SK-N-SH treated with all-trans-retinoic acid at 6 μM for 48 hours (cell line): ENCODE measurements at regions not wholly inside any gene's neighbourhood (a gene's known extent, or its start where the extent isn't known, plus 50 kb on each side); places are given as distances from the start of the nearest gene placed in this dataset.

ENCODE experiments used
- ATAC-seq: fragments of 200-7000 bp; cut with Tn5 transposase; 3 replicates; pipeline ENCODE4 v1.9.1; 2020; ENCODE audit warnings: mild to moderate bottlenecking, moderate library complexity
- ARNTL ChIP-seq: fragments of 450-650 bp; formaldehyde crosslinking; IDR thresholded peaks from 2 replicates; pipeline ENCODE4 v1.5.0; 2020; ENCODE audit warnings: low read depth, mild to moderate bottlenecking, moderate library complexity, borderline replicate concordance
- CREB5 ChIP-seq: fragments of 250-450 bp; sonication (Bioruptor Pico); IDR thresholded peaks from 2 replicates; pipeline ENCODE4 v1.5.1; 2020; ENCODE audit warnings: low read depth, mild to moderate bottlenecking, moderate library complexity
- CSDC2 ChIP-seq: fragments of 250-450 bp; sonication (Bioruptor Pico); IDR thresholded peaks from 2 replicates; pipeline ENCODE4 v1.5.0; 2020; ENCODE audit warnings: mild to moderate bottlenecking, moderate library complexity
- CSRNP3 ChIP-seq: fragments of 250-450 bp; sonication (Bioruptor Pico); IDR thresholded peaks from 2 replicates; pipeline ENCODE4 v1.5.1; 2021; ENCODE audit warnings: mild to moderate bottlenecking, moderate library complexity
- ESRRG ChIP-seq: fragments of 250-450 bp; sonication (Bioruptor Pico); IDR thresholded peaks from 2 replicates; pipeline ENCODE4 v1.6.1; 2021; ENCODE audit warnings: mild to moderate bottlenecking
- GLIS3 ChIP-seq: fragments of 250-450 bp; sonication (Bioruptor Pico); IDR thresholded peaks from 2 replicates; pipeline ENCODE4 v1.5.0; 2020; ENCODE audit warnings: mild to moderate bottlenecking, moderate library complexity
- ISL1 ChIP-seq: fragments of 250-450 bp; sonication (Bioruptor Pico); IDR thresholded peaks from 2 replicates; pipeline ENCODE4 v2.1.2; 2022; ENCODE audit warnings: mild to moderate bottlenecking, moderate library complexity
- OSR1 ChIP-seq: fragments of 250-450 bp; sonication (Bioruptor Pico); IDR thresholded peaks from 2 replicates; pipeline ENCODE4 v1.8.0; 2022; ENCODE audit warnings: moderate library complexity, mild to moderate bottlenecking, inconsistent platforms
- POU6F1 ChIP-seq: fragments of 250-450 bp; sonication (Bioruptor Pico); IDR thresholded peaks from 2 replicates; pipeline ENCODE4 v1.8.0; 2021; ENCODE audit warnings: low read depth, mild to moderate bottlenecking, moderate library complexity, borderline replicate concordance
- PPARA ChIP-seq: fragments of 250-450 bp; sonication (Bioruptor Pico); IDR thresholded peaks from 2 replicates; pipeline ENCODE4 v1.5.0; 2020; ENCODE audit warnings: mild to moderate bottlenecking, borderline replicate concordance
- RARB ChIP-seq: fragments of 250-450 bp; sonication (Bioruptor Pico); IDR thresholded peaks from 2 replicates; pipeline ENCODE4 v1.8.0; 2021; ENCODE audit warnings: mild to moderate bottlenecking, moderate library complexity
- SNAI2 ChIP-seq: fragments of 250-450 bp; sonication (Bioruptor Pico); IDR thresholded peaks from 2 replicates; pipeline ENCODE4 v1.5.0; 2020; ENCODE audit warnings: mild to moderate bottlenecking, moderate library complexity
- TCF4 ChIP-seq: fragments of 250-450 bp; sonication (Bioruptor Pico); IDR thresholded peaks from 2 replicates; pipeline ENCODE4 v1.8.0; 2021; ENCODE audit warnings: mild to moderate bottlenecking, moderate library complexity, borderline replicate concordance
- TOX ChIP-seq: fragments of 250-450 bp; sonication (Bioruptor Pico); IDR thresholded peaks from 2 replicates; pipeline ENCODE4 v1.8.0; 2021; ENCODE audit warnings: mild to moderate bottlenecking, moderate library complexity, borderline replicate concordance
- TSHZ2 ChIP-seq: fragments of 250-450 bp; sonication (Bioruptor Pico); IDR thresholded peaks from 2 replicates; pipeline ENCODE4 v1.5.0; 2020; ENCODE audit warnings: mild to moderate bottlenecking, moderate library complexity
- ZFP3 ChIP-seq: fragments of 250-450 bp; sonication (Bioruptor Pico); IDR thresholded peaks from 2 replicates; pipeline ENCODE4 v1.5.0; 2020; ENCODE audit warnings: mild to moderate bottlenecking, moderate library complexity
- ZFP30 ChIP-seq: fragments of 450-650 bp; formaldehyde crosslinking; IDR thresholded peaks from 2 replicates; pipeline ENCODE4 v1.5.0; 2022; ENCODE audit warnings: mild to moderate bottlenecking, moderate library complexity
- ZNF565 ChIP-seq: fragments of 450-650 bp; formaldehyde crosslinking; conservative IDR thresholded peaks from 2 replicates; pipeline ENCODE4 v1.5.0; 2020; ENCODE audit warnings: low read depth, mild to moderate bottlenecking, moderate library complexity
- ZNF70 ChIP-seq: fragments of 450-650 bp; formaldehyde crosslinking; IDR thresholded peaks from 2 replicates; pipeline ENCODE4 v1.5.0; 2020; ENCODE audit warnings: mild to moderate bottlenecking, moderate library complexity

- ATAC-seq, result no peak
- no peak for TF ChIP-seq TOX (CRISPR knock-in tag)
- TF ChIP-seq ARNTL (CRISPR knock-in tag), result no peak
- no peak for TF ChIP-seq ZNF565
- no peak for TF ChIP-seq CSDC2 (CRISPR knock-in tag)
- no peak for TF ChIP-seq ESRRG (CRISPR knock-in tag)
- TF ChIP-seq ISL1 (CRISPR knock-in tag), result no peak
Observed at GRCh38 chr4:43918377-43918776, 530.2 kb downstream of the KCTD8 start.

GRCh38 chr4:43932448-43932847 lies 516.2 kb downstream of the KCTD8 start:
- ATAC-seq, result no peak
- TF ChIP-seq ZNF70 (CRISPR knock-in tag), result no peak

GRCh38 chr4:43943998-43944397 lies 504.6 kb downstream of the KCTD8 start:
- TF ChIP-seq TOX (CRISPR knock-in tag), result no peak
- TF ChIP-seq RARB (CRISPR knock-in tag), result no peak
- no peak for TF ChIP-seq OSR1
- TF ChIP-seq ZFP30, result no peak
- no peak for TF ChIP-seq ZFP3 (CRISPR knock-in tag)
- TF ChIP-seq TSHZ2, result no peak
- no peak for TF ChIP-seq ISL1 (CRISPR knock-in tag)
- no peak for TF ChIP-seq ZNF70 (CRISPR knock-in tag)
- TF ChIP-seq CSDC2 (CRISPR knock-in tag), result no peak
- no peak for TF ChIP-seq ARNTL (CRISPR knock-in tag)
- no peak for TF ChIP-seq ZNF565
- TF ChIP-seq POU6F1, result no peak
- TF ChIP-seq PPARA, result no peak
- no peak for TF ChIP-seq ESRRG (CRISPR knock-in tag)
- no peak for TF ChIP-seq CSRNP3 (CRISPR knock-in tag)
- TF ChIP-seq GLIS3 (CRISPR knock-in tag), result no peak
- no peak for ATAC-seq

GRCh38 chr4:43959976-43960375 lies 488.6 kb downstream of the KCTD8 start:
- no peak for ATAC-seq
- TF ChIP-seq CREB5 (CRISPR knock-in tag) (no peak), SNAI2 (CRISPR knock-in tag) (no peak), ISL1 (CRISPR knock-in tag) (no peak), ZFP30 (no peak)

GRCh38 chr4:43968011-43968410 lies 480.6 kb downstream of the KCTD8 start:
- TF ChIP-seq PPARA (no peak), ARNTL (CRISPR knock-in tag) (no peak), ZNF565 (no peak), POU6F1 (no peak), TCF4 (CRISPR knock-in tag) (no peak), SNAI2 (CRISPR knock-in tag) (no peak), TOX (CRISPR knock-in tag) (no peak)
- no peak for ATAC-seq
